Esophagus squamous epithelium (tissue), 4 donors: ENCODE measurements at regions not wholly inside any gene's neighbourhood (a gene's known extent, or its start where the extent isn't known, plus 50 kb on each side); places are given as distances from the start of the nearest gene placed in this dataset.

ENCODE experiments used
- CTCF ChIP-seq, 6 experiments: fragments of 450-650 bp in 4 of 6; fragments of 200-600 bp in 2 of 6; sonication (generic) in 2 of 6; IDR thresholded peaks; one replicate each; pipeline ENCODE4 v1.5.1; 2016 to 2019; ENCODE audit warnings: antibody characterized with exemption in 6 of 6, mild to moderate bottlenecking in 4 of 6, moderate library complexity in 4 of 6
- POLR2A ChIP-seq, 4 donors: fragments of 450-650 bp; IDR thresholded peaks; one replicate each; pipeline ENCODE4 v1.6.1; 2017; ENCODE audit warnings: antibody characterized with exemption in 4 of 4, mild to moderate bottlenecking in 4 of 4, moderate library complexity in 3 of 4

- TF ChIP-seq CTCF (IDR thresholded peaks at IDR 0.05) (no peak), POLR2A (IDR thresholded peaks at IDR 0.05) (no peak)
These were observed 427.0 kb upstream of the PBX1 start for GRCh38 chr1:164131949-164132348.
